ENCODE measurements at regions not wholly inside any gene's neighbourhood (a gene's known extent, or its start where the extent isn't known, plus 50 kb on each side); places are given as distances from the start of the nearest gene placed in this dataset.

- TF ChIP-seq CTCF (conservative IDR thresholded peaks at IDR 0.05 in 1 of 2, IDR thresholded peaks at IDR 0.05 in 1 of 2; ENCODE audit: extremely low read depth in 1 of 2, insufficient read depth in 1 of 2, low read depth in 1 of 2, low read length in 2 of 2) (no peak), EZH2 (IDR thresholded peaks at IDR 0.05; ENCODE audit: borderline replicate concordance, low read length) (no peak)
Observed at GRCh38 chr20:40798066-40798465, 109.0 kb upstream of the MAFB start.

Data from mammary epithelial cell (primary cell).